ENCODE measurements at regions not wholly inside any gene's neighbourhood (a gene's known extent, or its start where the extent isn't known, plus 50 kb on each side); places are given as distances from the start of the nearest gene placed in this dataset.

DNA sequence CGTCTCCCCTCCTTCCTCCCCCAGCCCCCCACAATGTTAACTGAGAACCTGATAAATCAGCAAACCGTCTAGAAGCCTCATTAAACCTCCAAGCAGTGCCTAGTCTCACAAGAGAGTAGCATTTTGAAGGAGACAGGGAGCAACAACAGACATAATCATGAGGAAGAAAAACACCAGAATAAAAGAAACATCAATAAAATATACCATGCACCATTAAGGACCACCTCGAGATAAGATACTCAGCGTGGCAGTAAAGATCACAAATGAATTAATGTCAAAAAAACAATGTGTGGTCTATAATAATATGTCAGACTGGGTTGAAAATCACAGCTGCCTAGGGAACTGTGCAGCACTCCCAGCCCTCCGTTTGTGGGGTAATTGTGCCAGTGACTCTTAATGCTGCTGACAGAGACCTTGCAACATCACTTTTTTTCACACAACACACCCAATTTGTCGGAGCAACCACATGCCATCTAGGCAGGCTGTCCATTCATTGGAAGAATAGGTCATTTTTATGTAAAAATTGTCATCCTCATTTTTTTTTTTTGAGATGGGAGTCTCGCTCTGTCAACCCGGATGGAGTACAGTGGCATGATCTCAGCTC is 450.8 kb upstream of the WWC1 start (continued):
- TF ChIP-seq, protein P1, sequence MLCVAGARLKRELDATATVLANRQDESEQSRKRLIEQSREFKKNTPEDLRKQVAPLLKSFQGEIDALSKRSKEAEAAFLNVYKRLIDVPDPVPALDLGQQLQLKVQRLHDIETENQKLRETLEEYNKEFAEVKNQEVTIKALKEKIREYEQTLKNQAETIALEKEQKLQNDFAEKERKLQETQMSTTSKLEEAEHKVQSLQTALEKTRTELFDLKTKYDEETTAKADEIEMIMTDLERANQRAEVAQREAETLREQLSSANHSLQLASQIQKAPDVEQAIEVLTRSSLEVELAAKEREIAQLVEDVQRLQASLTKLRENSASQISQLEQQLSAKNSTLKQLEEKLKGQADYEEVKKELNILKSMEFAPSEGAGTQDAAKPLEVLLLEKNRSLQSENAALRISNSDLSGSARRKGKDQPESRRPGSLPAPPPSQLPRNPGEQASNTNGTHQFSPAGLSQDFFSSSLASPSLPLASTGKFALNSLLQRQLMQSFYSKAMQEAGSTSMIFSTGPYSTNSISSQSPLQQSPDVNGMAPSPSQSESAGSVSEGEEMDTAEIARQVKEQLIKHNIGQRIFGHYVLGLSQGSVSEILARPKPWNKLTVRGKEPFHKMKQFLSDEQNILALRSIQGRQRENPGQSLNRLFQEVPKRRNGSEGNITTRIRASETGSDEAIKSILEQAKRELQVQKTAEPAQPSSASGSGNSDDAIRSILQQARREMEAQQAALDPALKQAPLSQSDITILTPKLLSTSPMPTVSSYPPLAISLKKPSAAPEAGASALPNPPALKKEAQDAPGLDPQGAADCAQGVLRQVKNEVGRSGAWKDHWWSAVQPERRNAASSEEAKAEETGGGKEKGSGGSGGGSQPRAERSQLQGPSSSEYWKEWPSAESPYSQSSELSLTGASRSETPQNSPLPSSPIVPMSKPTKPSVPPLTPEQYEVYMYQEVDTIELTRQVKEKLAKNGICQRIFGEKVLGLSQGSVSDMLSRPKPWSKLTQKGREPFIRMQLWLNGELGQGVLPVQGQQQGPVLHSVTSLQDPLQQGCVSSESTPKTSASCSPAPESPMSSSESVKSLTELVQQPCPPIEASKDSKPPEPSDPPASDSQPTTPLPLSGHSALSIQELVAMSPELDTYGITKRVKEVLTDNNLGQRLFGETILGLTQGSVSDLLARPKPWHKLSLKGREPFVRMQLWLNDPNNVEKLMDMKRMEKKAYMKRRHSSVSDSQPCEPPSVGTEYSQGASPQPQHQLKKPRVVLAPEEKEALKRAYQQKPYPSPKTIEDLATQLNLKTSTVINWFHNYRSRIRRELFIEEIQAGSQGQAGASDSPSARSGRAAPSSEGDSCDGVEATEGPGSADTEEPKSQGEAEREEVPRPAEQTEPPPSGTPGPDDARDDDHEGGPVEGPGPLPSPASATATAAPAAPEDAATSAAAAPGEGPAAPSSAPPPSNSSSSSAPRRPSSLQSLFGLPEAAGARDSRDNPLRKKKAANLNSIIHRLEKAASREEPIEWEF (IDR thresholded peaks at IDR 0.05; ENCODE audit: insufficient replicate concordance, low read depth, low read length), result no peak
- TF ChIP-seq GATAD2B (conservative IDR thresholded peaks at IDR 0.05; ENCODE audit: low read depth) (no peak), PML (IDR thresholded peaks at IDR 0.05; ENCODE audit: low read length) (no peak)

DNA sequence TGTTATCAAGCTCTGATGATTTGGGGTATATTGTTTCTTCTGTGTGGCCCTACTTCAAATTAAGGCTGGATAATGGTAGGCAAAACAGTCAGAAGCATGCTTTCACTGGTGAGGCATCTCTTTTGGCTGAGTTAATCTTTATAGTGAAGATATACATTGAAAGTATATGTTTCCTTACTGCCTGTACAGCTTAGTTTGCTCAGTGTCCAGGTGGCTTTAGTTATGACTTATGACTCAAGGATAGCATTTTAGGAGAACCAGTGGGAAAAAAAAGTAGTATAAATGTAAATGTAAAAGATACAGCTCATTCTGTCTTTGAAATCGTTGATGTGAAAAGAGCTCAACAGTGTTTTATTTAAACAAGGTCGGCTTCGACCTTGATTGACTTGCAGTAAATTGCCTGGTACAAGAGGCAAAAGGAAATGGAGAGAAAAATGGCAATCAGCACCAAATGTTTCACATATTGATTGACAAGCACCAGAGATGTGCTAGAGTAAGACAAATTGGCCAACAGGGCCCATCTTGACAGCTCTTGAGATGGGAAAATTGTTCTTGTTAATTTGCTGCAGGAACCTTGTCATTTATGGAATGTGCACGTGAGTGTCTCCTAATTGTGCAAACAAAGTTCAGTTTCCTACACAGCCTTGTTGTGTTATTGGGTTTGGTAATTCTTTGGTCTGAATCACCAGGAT is 447.4 kb upstream of the WWC1 start:
- no peak overlapping the region for H3K4me3 ChIP-seq
- no TSS peak for BruUV-seq (replicated peaks)
- DNase-seq (ENCODE audit: low read depth, low spot score) (no peak), ATAC-seq (no peak), FAIRE-seq (no peak)
- no peaks in the 10 kb centered on the region for H3K4me1 ChIP-seq (ENCODE audit: control insufficient read depth, insufficient read depth, low read length)
- ChIA-PET CTCF (interaction anchor here (1.4 kb wide), 1 partner anchor 36 kb away, joined by 4 read pairs; no protein-coding TSS in a partner anchor), SMC1A (ENCODE audit: uncharacterized antibody, unreplicated experiment) (no interaction called here), RAD21 (ENCODE audit: unreplicated experiment) (no interaction called here), POLR2A (no interaction called here)
- no peaks in the 10 kb centered on the region for H3K36me3 ChIP-seq (ENCODE audit: control insufficient read depth in 2 of 2, insufficient read depth in 2 of 2, low read length in 1 of 2)
- 40% methylated on average over 4 of the region's 4 CpGs for WGBS (ENCODE audit: insufficient coverage, insufficient replicate concordance, low lambda C conversion rate, missing lambda C conversion rate)
- H3K9me3 ChIP-seq (replicated peaks; ENCODE audit: control insufficient read depth, insufficient read depth, low read length), result no peaks in the 10 kb centered on the region
- in situ Hi-C loops (cut with MboI) (no loop called here), intact Hi-C loops (cut with micrococcal nuclease; ENCODE audit: unreplicated experiment) (no loop called here)
- H3K27ac ChIP-seq (ENCODE audit: control insufficient read depth, insufficient read depth), result no peak overlapping the region
- no peak overlapping the region for H3K4me2 ChIP-seq (ENCODE audit: control insufficient read depth, insufficient read depth)
- H2AFZ ChIP-seq (ENCODE audit: control insufficient read depth, low read depth, low read length), result no peak overlapping the region
- H4K20me1 ChIP-seq (ENCODE audit: control insufficient read depth, insufficient read depth), result no peaks in the 10 kb centered on the region
- no peaks in the 10 kb centered on the region for H3K27me3 ChIP-seq (replicated peaks in 1 of 2; ENCODE audit: control insufficient read depth in 2 of 2, insufficient read depth in 2 of 2, low read length in 1 of 2)
- H3K9ac ChIP-seq (ENCODE audit: control insufficient read depth, insufficient read depth, low read length), result no peak overlapping the region
- H3K79me2 ChIP-seq (ENCODE audit: control insufficient read depth, insufficient read depth, low read length), result no peaks in the 10 kb centered on the region
- TF ChIP-seq, protein P2, sequence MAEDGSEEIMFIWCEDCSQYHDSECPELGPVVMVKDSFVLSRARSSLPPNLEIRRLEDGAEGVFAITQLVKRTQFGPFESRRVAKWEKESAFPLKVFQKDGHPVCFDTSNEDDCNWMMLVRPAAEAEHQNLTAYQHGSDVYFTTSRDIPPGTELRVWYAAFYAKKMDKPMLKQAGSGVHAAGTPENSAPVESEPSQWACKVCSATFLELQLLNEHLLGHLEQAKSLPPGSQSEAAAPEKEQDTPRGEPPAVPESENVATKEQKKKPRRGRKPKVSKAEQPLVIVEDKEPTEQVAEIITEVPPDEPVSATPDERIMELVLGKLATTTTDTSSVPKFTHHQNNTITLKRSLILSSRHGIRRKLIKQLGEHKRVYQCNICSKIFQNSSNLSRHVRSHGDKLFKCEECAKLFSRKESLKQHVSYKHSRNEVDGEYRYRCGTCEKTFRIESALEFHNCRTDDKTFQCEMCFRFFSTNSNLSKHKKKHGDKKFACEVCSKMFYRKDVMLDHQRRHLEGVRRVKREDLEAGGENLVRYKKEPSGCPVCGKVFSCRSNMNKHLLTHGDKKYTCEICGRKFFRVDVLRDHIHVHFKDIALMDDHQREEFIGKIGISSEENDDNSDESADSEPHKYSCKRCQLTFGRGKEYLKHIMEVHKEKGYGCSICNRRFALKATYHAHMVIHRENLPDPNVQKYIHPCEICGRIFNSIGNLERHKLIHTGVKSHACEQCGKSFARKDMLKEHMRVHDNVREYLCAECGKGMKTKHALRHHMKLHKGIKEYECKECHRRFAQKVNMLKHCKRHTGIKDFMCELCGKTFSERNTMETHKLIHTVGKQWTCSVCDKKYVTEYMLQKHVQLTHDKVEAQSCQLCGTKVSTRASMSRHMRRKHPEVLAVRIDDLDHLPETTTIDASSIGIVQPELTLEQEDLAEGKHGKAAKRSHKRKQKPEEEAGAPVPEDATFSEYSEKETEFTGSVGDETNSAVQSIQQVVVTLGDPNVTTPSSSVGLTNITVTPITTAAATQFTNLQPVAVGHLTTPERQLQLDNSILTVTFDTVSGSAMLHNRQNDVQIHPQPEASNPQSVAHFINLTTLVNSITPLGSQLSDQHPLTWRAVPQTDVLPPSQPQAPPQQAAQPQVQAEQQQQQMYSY (CRISPR knock-in tag; IDR thresholded peaks at IDR 0.05), result no peak
- TF ChIP-seq MEF2A (IDR thresholded peaks at IDR 0.05; ENCODE audit: insufficient read depth, low read depth, low read length) (no peak), ZNF24 (IDR thresholded peaks at IDR 0.05) (no peak), GABPA (IDR thresholded peaks at IDR 0.05; ENCODE audit: low read depth) (no peak), CHD4 (IDR thresholded peaks at IDR 0.05) (no peak), KLF5 (IDR thresholded peaks at IDR 0.05; ENCODE audit: partially characterized antibody) (no peak), ZBED1 (IDR thresholded peaks at IDR 0.05; ENCODE audit: borderline replicate concordance) (no peak), NBN (IDR thresholded peaks at IDR 0.05) (no peak)
- TF ChIP-seq, protein P3, sequence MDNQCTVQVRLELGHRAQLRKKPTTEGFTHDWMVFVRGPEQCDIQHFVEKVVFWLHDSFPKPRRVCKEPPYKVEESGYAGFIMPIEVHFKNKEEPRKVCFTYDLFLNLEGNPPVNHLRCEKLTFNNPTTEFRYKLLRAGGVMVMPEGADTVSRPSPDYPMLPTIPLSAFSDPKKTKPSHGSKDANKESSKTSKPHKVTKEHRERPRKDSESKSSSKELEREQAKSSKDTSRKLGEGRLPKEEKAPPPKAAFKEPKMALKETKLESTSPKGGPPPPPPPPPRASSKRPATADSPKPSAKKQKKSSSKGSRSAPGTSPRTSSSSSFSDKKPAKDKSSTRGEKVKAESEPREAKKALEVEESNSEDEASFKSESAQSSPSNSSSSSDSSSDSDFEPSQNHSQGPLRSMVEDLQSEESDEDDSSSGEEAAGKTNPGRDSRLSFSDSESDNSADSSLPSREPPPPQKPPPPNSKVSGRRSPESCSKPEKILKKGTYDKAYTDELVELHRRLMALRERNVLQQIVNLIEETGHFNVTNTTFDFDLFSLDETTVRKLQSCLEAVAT (IDR thresholded peaks at IDR 0.05), result no peak

Measured in GM12878 (cell line).